ENCODE measurements at regions not wholly inside any gene's neighbourhood (a gene's known extent, or its start where the extent isn't known, plus 50 kb on each side); places are given as distances from the start of the nearest gene placed in this dataset.

DNA sequence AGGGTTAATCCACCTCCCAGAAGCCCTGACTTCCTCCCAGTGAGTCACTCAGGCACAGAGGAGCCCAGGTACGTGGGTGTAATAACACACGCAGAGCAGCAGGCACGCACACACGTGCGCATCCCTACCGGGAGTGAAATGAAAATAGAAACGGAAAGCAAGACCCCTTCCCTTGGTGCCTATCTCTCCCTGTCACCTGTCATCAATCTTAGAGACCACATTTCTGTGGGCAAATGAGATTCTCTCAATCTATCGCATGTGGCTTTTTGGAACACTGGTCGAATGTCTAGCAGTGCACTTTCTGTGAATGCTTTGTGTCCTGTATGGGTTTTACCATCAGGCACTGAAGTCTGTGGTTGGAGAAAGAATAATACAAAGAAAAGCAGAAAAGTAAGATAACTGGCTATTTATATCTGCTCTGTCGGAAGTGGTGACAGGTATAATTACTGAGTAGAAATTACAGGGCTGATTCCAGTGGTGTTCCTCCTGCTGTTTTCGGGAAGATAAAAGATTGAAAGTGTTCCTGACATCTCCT is 137.7 kb upstream of the GRIA1 start:
- H3K36me3 ChIP-seq: no peaks in the 10 kb centered on the region
- no peaks in the 10 kb centered on the region for H3K4me1 ChIP-seq
- ATAC-seq (ENCODE audit: low FRiP score in 2 of 2) (no peak), DNase-seq (no peak)
- H3K27me3 ChIP-seq: no peaks in the 10 kb centered on the region
- no peak for TF ChIP-seq POLR2AphosphoS5 (IDR thresholded peaks at IDR 0.05)
- TF ChIP-seq EP300 (IDR thresholded peaks at IDR 0.05): no peak
- no peak for TF ChIP-seq POLR2A (IDR thresholded peaks at IDR 0.05)
- TF ChIP-seq, protein P1, sequence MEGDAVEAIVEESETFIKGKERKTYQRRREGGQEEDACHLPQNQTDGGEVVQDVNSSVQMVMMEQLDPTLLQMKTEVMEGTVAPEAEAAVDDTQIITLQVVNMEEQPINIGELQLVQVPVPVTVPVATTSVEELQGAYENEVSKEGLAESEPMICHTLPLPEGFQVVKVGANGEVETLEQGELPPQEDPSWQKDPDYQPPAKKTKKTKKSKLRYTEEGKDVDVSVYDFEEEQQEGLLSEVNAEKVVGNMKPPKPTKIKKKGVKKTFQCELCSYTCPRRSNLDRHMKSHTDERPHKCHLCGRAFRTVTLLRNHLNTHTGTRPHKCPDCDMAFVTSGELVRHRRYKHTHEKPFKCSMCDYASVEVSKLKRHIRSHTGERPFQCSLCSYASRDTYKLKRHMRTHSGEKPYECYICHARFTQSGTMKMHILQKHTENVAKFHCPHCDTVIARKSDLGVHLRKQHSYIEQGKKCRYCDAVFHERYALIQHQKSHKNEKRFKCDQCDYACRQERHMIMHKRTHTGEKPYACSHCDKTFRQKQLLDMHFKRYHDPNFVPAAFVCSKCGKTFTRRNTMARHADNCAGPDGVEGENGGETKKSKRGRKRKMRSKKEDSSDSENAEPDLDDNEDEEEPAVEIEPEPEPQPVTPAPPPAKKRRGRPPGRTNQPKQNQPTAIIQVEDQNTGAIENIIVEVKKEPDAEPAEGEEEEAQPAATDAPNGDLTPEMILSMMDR (IDR thresholded peaks at IDR 0.05): no peak
- no peaks in the 10 kb centered on the region for H3K9me3 ChIP-seq
- WGBS, 2 donors: 35 to 36% methylated on average over 11 of the region's 11 CpGs
- H3K4me3 ChIP-seq: no peak overlapping the region
- no peak overlapping the region for H3K27ac ChIP-seq

GRCh38 chr5:153357493-153358112 is 132.9 kb upstream of the GRIA1 start:
- H3K27me3 ChIP-seq: no peaks in the 10 kb centered on the region
- DNase-seq: no peak
- no peaks in the 10 kb centered on the region for H3K9me3 ChIP-seq
- no peak for ATAC-seq (ENCODE audit: low FRiP score in 2 of 2)
- TF ChIP-seq EP300 (IDR thresholded peaks at IDR 0.05): no peak
- no peak for TF ChIP-seq POLR2A (IDR thresholded peaks at IDR 0.05)
- no peak for TF ChIP-seq POLR2AphosphoS5 (IDR thresholded peaks at IDR 0.05)
- TF ChIP-seq, protein P1 (IDR thresholded peaks at IDR 0.05): no peak
- no peak overlapping the region for H3K4me3 ChIP-seq
- H3K36me3 ChIP-seq: no peaks in the 10 kb centered on the region
- no peak overlapping the region for H3K27ac ChIP-seq
- 94 to 95% methylated on average over 3 of the region's 3 CpGs for WGBS, 2 donors
- no peaks in the 10 kb centered on the region for H3K4me1 ChIP-seq

DNA sequence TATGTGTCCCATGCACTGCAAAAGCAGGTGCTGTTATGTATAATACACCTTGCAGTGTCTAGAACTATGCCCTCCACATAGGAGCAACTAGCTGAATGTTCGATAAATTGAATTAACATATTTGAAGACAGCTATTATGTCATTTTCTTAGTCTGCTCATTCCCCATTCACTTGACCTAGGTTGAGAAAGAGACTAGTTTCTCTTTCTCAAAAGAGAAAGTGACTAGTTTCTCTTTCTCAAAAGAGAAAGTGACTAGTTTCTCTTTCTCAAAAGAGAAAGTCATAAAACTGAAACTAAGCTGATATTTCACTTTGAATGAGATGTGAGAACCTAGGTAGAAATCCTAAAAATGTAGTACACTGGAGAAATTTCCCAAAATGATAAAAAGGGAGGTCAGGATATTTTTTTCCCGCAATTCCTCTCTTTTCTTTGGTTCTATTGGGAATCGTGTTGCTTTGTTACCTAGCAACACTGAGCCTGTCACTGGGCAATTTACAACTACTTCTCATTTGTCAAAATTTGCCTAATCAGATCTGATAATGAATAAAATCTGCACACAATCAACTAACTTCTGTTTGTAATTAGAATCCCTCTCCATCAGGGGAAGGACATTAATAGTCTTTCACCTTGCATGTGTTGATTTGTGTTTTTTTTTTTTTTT is 132.0 kb upstream of the GRIA1 start:
- Histone ChIP-seq H3K9me3 (no peaks in the 10 kb centered on the region), H3K27ac (no peak overlapping the region), H3K36me3 (no peaks in the 10 kb centered on the region), H3K27me3 (no peaks in the 10 kb centered on the region), H3K4me1 (no peaks in the 10 kb centered on the region), H3K4me3 (no peak overlapping the region)
- no peak for TF ChIP-seq POLR2AphosphoS5 (IDR thresholded peaks at IDR 0.05)
- no peak for TF ChIP-seq EP300 (IDR thresholded peaks at IDR 0.05)
- TF ChIP-seq, protein P1 (IDR thresholded peaks at IDR 0.05): no peak
- no peak for TF ChIP-seq POLR2A (IDR thresholded peaks at IDR 0.05)
- WGBS, 2 donors: 70 to 77% methylated on average over 3 of the region's 3 CpGs
- DNase-seq (no peak), ATAC-seq (ENCODE audit: low FRiP score in 2 of 2) (no peak)

DNA sequence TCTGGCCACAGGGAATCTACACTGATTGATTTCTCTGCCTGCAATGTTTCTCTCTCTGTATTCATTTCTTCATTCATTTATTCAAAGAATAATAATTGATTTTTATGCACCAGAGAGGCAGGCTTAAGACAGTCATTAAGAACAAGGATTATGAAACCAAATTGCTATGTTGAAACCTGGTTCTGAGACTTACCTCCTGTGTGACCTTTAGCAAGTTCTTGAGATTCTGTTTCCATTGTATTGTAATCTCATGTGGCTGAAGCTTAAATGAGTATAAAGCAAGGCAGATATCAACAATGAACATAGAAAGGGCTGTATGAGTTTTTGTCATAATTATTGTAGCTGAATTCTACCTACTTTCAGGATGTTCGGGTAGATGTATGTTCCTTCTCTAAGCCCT is 129.6 kb upstream of the GRIA1 start:
- Histone ChIP-seq H3K9me3 (no peaks in the 10 kb centered on the region), H3K27me3 (no peaks in the 10 kb centered on the region), H3K4me1 (no peaks in the 10 kb centered on the region), H3K4me3 (no peak overlapping the region), H3K27ac (no peak overlapping the region), H3K36me3 (no peaks in the 10 kb centered on the region)
- TF ChIP-seq POLR2A (IDR thresholded peaks at IDR 0.05) (no peak), EP300 (IDR thresholded peaks at IDR 0.05) (no peak), POLR2AphosphoS5 (IDR thresholded peaks at IDR 0.05) (no peak)
- TF ChIP-seq, protein P1 (IDR thresholded peaks at IDR 0.05): no peak
- DNase-seq (no peak), ATAC-seq (ENCODE audit: low FRiP score in 2 of 2) (no peak)
- WGBS, 2 donors: 45 to 93% methylated on average over 1 of the region's 1 CpG

Measured in upper lobe of left lung (tissue), 6 donors.